Endodermal cell (in vitro differentiated cells): ENCODE measurements at regions not wholly inside any gene's neighbourhood (a gene's known extent, or its start where the extent isn't known, plus 50 kb on each side); places are given as distances from the start of the nearest gene placed in this dataset.

Experiments used
- DNase-seq: peaks from one replicate; pipeline ENCODE4 v3.0.0-alpha.2; 2017
- H3K27ac ChIP-seq: 2 replicates; pipeline ENCODE4 v1.5.1; 2013; ENCODE audit warnings: mild to moderate bottlenecking, low read depth, low read length, moderate library complexity
- H3K27me3 ChIP-seq: 2 replicates; pipeline ENCODE4 v1.6.1; 2013; ENCODE audit warnings: mild to moderate bottlenecking, low read length, moderate library complexity; ENCODE audit not compliant: insufficient read depth, control insufficient read depth, poor library complexity, severe bottlenecking
- H3K36me3 ChIP-seq: 2 replicates; pipeline ENCODE4 v1.7.0; 2013; ENCODE audit warnings: mild to moderate bottlenecking, low read length, moderate library complexity; ENCODE audit not compliant: control insufficient read depth, insufficient read depth
- H3K4me1 ChIP-seq: one replicate; pipeline ENCODE4 v1.7.0; 2013; ENCODE audit warnings: low read length; ENCODE audit not compliant: control insufficient read depth, insufficient read depth
- H3K4me3 ChIP-seq: 2 replicates; pipeline ENCODE4 v1.5.1; 2013; ENCODE audit warnings: mild to moderate bottlenecking, low read length, moderate library complexity
- H3K9ac ChIP-seq: 2 replicates; pipeline ENCODE4 v1.6.1; 2013; ENCODE audit warnings: mild to moderate bottlenecking, low read length, moderate library complexity; ENCODE audit not compliant: poor library complexity, severe bottlenecking; ENCODE audit errors: extremely low read depth
- H3K9me3 ChIP-seq: 2 replicates; pipeline ENCODE4 v1.6.1; 2013; ENCODE audit warnings: mild to moderate bottlenecking, low read length, moderate library complexity; ENCODE audit not compliant: control insufficient read depth
- H3K27ac Mint-ChIP-seq: 2 replicates; pipeline ENCODE4 v1.8.0; 2020; ENCODE audit warnings: mixed read lengths
- H3K27me3 Mint-ChIP-seq: 2 replicates; pipeline ENCODE4 v1.8.0; 2021; ENCODE audit warnings: mild to moderate bottlenecking, mixed read lengths; ENCODE audit not compliant: insufficient read depth
- H3K36me3 Mint-ChIP-seq: 2 replicates; pipeline ENCODE4 v1.8.0; 2020; ENCODE audit warnings: low read depth, mixed read lengths
- H3K4me1 Mint-ChIP-seq: 2 replicates; pipeline ENCODE4 v1.8.0; 2020; ENCODE audit warnings: mixed read lengths
- H3K4me3 Mint-ChIP-seq: 2 replicates; pipeline ENCODE4 v1.8.0; 2020; ENCODE audit warnings: mild to moderate bottlenecking, moderate library complexity, mixed read lengths
- H3K9me3 Mint-ChIP-seq: 2 replicates; pipeline ENCODE4 v1.8.0; 2020; ENCODE audit warnings: mild to moderate bottlenecking, mixed read lengths
- WGBS, 2 experiments: methylation state at CpG; one replicate each; pipeline versions ENCODE4 v1.1.5 to v1.1.7; 2013; ENCODE audit warnings: missing lambda C conversion rate in 2 of 2, mixed read lengths in 1 of 2; ENCODE audit not compliant: insufficient coverage in 1 of 2, insufficient read length in 1 of 2; 5-methylcytosine and 5-hydroxymethylcytosine counted together
- TF ChIP-seq, protein P1 (sequence below): fragments of 200-600 bp; sonication (generic); conservative IDR thresholded peaks from 2 replicates; pipeline ENCODE4 v1.5.0; 2021; ENCODE audit warnings: antibody characterized with exemption, mild to moderate bottlenecking

DNA sequence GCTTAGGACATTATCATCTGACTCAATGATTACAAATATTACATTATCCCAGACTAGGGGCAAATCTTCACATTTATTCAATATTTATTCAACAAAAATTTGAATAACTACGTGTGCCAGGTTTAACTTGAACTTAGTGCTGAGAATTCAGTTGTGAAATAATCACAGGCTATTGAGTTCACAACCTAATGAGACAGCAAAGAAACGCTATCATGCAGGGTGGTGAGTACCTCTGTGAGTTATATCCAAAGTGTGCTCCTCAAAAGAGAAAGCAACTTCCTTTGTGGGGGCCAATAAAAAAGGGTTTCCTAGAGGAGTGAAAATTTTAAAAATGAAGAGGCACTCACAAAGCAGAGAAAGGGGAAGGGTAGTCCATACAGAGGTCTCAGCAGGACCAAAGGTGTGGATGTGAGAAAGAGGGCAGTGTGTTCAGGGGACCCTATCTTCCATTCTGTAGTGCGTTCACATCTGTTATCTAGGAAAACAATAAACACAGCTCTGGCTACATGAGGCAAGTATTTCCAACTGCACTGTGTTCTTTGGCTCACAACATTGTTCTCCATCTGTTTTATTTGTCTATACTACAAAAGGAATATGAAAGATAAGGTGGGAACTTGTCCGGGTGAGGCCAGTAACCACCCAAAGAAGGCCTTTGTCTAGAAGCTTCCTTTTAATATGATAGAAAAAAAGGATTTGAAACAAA, 155.4 kb upstream of the MARCKS start:
- H3K9me3 ChIP-seq = no peaks in the 10 kb centered on the region
- DNase-seq = no peak

DNA sequence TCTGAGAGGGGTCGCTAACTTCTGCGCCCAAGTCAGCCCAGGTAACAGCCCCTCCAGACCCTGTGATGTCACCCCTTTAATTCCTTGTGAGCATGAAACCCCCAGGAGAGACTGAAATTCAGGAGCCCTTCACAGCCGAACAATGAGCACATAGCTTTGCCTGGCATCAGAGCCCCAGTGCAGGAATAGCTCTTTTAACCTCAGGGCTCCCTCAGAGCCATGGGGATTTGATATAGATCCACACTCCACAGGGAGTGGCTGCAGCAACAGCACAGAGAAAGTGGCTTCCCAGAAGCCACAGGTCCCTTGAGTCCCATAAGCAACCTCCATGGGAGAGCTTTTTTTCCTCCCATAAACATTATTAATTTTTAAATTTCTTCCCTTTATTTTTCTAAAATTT, 150.0 kb upstream of the MARCKS start:
- H3K4me3 ChIP-seq = no peak overlapping the region
- H3K36me3 ChIP-seq = no peaks in the 10 kb centered on the region
- WGBS, 2 experiments = 73 to 97% methylated on average over 3 of the region's 3 CpGs
- peak; percentile 67 for DNase-seq
- H3K4me1 ChIP-seq = no peaks in the 10 kb centered on the region
- Mint-ChIP-seq H3K27ac (peak overlapping the region; percentile 58), H3K27me3 (no peaks in the 10 kb centered on the region), H3K9me3 (no peaks in the 10 kb centered on the region), H3K4me3 (no peak overlapping the region), H3K4me1 (peaks cover 6% of the 10 kb centered on the region), H3K36me3 (no peaks in the 10 kb centered on the region)
- TF ChIP-seq, protein P1, sequence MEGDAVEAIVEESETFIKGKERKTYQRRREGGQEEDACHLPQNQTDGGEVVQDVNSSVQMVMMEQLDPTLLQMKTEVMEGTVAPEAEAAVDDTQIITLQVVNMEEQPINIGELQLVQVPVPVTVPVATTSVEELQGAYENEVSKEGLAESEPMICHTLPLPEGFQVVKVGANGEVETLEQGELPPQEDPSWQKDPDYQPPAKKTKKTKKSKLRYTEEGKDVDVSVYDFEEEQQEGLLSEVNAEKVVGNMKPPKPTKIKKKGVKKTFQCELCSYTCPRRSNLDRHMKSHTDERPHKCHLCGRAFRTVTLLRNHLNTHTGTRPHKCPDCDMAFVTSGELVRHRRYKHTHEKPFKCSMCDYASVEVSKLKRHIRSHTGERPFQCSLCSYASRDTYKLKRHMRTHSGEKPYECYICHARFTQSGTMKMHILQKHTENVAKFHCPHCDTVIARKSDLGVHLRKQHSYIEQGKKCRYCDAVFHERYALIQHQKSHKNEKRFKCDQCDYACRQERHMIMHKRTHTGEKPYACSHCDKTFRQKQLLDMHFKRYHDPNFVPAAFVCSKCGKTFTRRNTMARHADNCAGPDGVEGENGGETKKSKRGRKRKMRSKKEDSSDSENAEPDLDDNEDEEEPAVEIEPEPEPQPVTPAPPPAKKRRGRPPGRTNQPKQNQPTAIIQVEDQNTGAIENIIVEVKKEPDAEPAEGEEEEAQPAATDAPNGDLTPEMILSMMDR = no peak
- no peak overlapping the region for H3K9ac ChIP-seq
- H3K27ac ChIP-seq = no peak overlapping the region
- H3K27me3 ChIP-seq = no peaks in the 10 kb centered on the region
- no peaks in the 10 kb centered on the region for H3K9me3 ChIP-seq

More for the DNA sequence above, 155.4 kb upstream of the MARCKS start:
- Mint-ChIP-seq H3K9me3 (no peaks in the 10 kb centered on the region), H3K4me1 (peaks cover 4% of the 10 kb centered on the region), H3K4me3 (no peak overlapping the region), H3K36me3 (no peaks in the 10 kb centered on the region), H3K27ac (no peak overlapping the region), H3K27me3 (no peaks in the 10 kb centered on the region)
- H3K4me1 ChIP-seq = no peaks in the 10 kb centered on the region
- H3K27me3 ChIP-seq = no peaks in the 10 kb centered on the region
- TF ChIP-seq, protein P1 = no peak
- H3K27ac ChIP-seq = no peak overlapping the region
- 89 to 94% methylated on average over 2 to 4 of the region's 4 CpGs for WGBS, 2 experiments
- H3K9ac ChIP-seq = no peak overlapping the region
- H3K4me3 ChIP-seq = no peak overlapping the region
- no peaks in the 10 kb centered on the region for H3K36me3 ChIP-seq

- Histone ChIP-seq H3K4me3 (no peak overlapping the region), H3K4me1 (no peaks in the 10 kb centered on the region), H3K9ac (no peak overlapping the region), H3K36me3 (no peaks in the 10 kb centered on the region), H3K27me3 (no peaks in the 10 kb centered on the region), H3K9me3 (no peaks in the 10 kb centered on the region), H3K27ac (no peak overlapping the region)
- Mint-ChIP-seq H3K27me3 (no peaks in the 10 kb centered on the region), H3K27ac (no peak overlapping the region), H3K9me3 (no peaks in the 10 kb centered on the region), H3K4me1 (peaks cover 8% of the 10 kb centered on the region), H3K36me3 (no peaks in the 10 kb centered on the region), H3K4me3 (no peak overlapping the region)
- TF ChIP-seq, protein P1 = no peak
- DNase-seq = no peak
- 91% methylated on average over 6 of the region's 6 CpGs; no CpG with 5 or more reads in 1 of the 2 experiments for WGBS, 2 experiments
Observed at GRCh38 chr6:113709936-113710509, 147.1 kb upstream of the MARCKS start.
